NT2/D1 (cell line): ENCODE measurements at regions not wholly inside any gene's neighbourhood (a gene's known extent, or its start where the extent isn't known, plus 50 kb on each side); places are given as distances from the start of the nearest gene placed in this dataset.
"Not testable (repeated sequence)": the region's sequence is repeated elsewhere in the genome, so short reads cannot be mapped to it uniquely, and the experiment has no call there.

Experiments used
- DNase-seq: peaks from one replicate; pipeline ENCODE4 v3.0.0-alpha.2; 2011; ENCODE audit warnings: low read depth, low spot score
- H3K27me3 ChIP-seq: 2 replicates; pipeline ENCODE4 v1.6.0; 2011; ENCODE audit warnings: mild to moderate bottlenecking; ENCODE audit not compliant: insufficient read length, insufficient read depth
- H3K36me3 ChIP-seq: 2 replicates; pipeline ENCODE4 v1.6.1; 2011; ENCODE audit warnings: mild to moderate bottlenecking, low read length, mixed read lengths; ENCODE audit not compliant: insufficient read depth, insufficient read length
- H3K4me1 ChIP-seq: 2 replicates; pipeline ENCODE4 v1.5.1; 2011; ENCODE audit not compliant: insufficient read depth, insufficient read length
- H3K4me3 ChIP-seq: 2 replicates; pipeline ENCODE4 v1.5.1; 2011; ENCODE audit warnings: low read depth; ENCODE audit not compliant: insufficient read length
- H3K9ac ChIP-seq: 2 replicates; pipeline ENCODE4 v1.6.0; 2011; ENCODE audit warnings: low read depth; ENCODE audit not compliant: insufficient read length
- H3K9me3 ChIP-seq: 2 replicates; pipeline ENCODE4 v1.5.1; 2011; ENCODE audit warnings: mild to moderate bottlenecking, low read length; ENCODE audit not compliant: insufficient read depth
- SUZ12 ChIP-seq: IDR thresholded peaks from 2 replicates; pipeline ENCODE4 v1.6.1; 2011; ENCODE audit not compliant: insufficient read length, insufficient read depth; ENCODE audit errors: extremely low read depth
- YY1 ChIP-seq: IDR thresholded peaks from 2 replicates; pipeline ENCODE4 v1.6.1; 2011; ENCODE audit not compliant: insufficient read length, insufficient read depth
- ZNF274 ChIP-seq: IDR thresholded peaks from 2 replicates; pipeline ENCODE4 v1.6.1; 2011; ENCODE audit warnings: mild to moderate bottlenecking, low read depth, low read length

DNA sequence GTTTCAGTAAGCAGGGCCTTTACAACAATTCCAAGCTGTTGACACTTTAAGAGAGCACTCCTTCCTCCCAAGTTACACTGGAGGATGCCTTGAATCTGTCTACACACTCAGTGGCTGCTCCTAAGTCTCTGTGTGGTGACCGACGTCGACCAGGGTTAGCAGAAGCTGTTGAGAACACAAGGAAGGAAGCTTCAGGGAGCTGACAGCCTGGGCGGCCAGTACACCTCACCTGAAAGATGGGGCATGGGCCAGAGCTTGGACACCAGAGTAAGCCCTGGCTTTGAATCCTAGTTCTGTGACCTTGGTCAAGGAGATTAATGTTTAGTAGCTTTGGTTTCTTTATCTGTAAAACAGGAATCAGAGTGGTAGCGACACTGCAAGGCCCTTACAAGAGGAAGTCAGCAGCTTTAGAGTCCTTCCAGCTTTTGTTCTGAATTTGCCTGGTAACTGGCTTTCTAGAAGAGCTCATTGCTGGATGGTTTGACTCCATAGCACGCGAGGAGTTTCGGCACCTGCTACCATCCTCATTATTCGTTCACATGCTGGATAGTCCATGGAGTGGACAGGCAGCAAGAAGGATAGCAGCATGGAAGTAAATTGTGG is 214.2 kb downstream of the FGF9 start:
- no peaks in the 10 kb centered on the region for H3K27me3 ChIP-seq
- TF ChIP-seq ZNF274 (no peak), SUZ12 (no peak), YY1 (no peak)

DNA sequence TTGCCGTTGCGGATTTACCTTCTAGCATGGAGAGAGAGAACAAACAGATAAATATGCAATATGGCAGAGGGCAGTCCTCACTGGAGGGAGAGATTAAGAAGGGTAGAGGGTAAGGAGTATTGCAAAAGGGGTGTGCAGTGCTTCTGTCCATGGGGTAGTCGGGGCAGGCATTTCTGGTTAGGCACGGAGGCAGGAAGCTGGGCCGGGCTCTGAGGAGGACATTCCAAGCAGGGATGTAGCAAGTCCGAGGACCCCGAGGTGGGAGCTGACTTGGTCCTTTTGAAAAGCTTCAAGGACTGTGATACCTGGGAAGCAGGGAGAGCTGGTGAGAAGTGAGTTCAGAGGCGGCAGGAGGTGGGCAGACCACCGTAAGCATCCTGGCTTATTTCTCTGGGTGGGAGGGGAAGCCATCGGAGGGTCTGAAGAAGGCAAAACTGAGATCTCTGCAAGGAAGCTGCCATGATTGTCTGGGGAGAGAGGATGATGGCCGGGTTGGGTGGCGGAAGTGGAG is 214.9 kb downstream of the FGF9 start:
- H3K4me3 ChIP-seq = no peak overlapping the region
- H3K36me3 ChIP-seq = no peaks in the 10 kb centered on the region
- H3K4me1 ChIP-seq = no peaks in the 10 kb centered on the region
- TF ChIP-seq ZNF274 = no peak
- no peak for TF ChIP-seq SUZ12
- TF ChIP-seq YY1 = no peak
- no peak for DNase-seq
- no peak overlapping the region for H3K9ac ChIP-seq
- no peaks in the 10 kb centered on the region for H3K27me3 ChIP-seq
- 0 out of 2 replicates have a peak, but pooled peaks cover 6% of the 10 kb centered on the region for H3K9me3 ChIP-seq

More for the DNA sequence above, 214.2 kb downstream of the FGF9 start:
- Histone ChIP-seq H3K9ac (no peak overlapping the region), H3K4me3 (no peak overlapping the region), H3K36me3 (no peaks in the 10 kb centered on the region), H3K4me1 (no peaks in the 10 kb centered on the region), H3K9me3 (0 out of 2 replicates have a peak, but pooled peaks cover 2% of the 10 kb centered on the region)
- DNase-seq = no peak

DNA sequence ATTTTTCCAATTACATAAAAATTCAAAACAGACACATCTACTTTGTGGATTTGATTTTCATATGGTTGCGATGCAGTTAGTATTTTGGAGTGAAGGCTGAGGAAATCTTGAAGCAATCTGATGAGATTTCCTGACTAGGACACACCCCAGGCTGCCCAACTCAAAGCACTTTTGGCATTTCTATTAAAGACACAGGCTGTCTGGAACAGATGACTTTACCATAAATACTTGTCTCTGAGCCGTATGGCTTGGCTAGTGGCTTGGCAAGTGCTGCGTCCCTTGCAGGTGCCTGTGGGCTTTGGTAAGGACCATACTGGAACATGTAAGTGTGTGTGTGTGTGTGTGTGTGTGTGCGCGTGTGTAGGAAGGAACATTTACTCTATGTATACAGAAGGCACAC is 218.8 kb downstream of the FGF9 start:
- Histone ChIP-seq H3K9ac (no peak overlapping the region), H3K27me3 (no peaks in the 10 kb centered on the region), H3K9me3 (0 out of 2 replicates have a peak, but pooled peaks cover 6% of the 10 kb centered on the region), H3K36me3 (no peaks in the 10 kb centered on the region), H3K4me1 (no peaks in the 10 kb centered on the region), H3K4me3 (no peak overlapping the region)
- TF ChIP-seq YY1 = no peak
- TF ChIP-seq ZNF274 = no peak
- no peak for TF ChIP-seq SUZ12
- DNase-seq = no peak

DNA sequence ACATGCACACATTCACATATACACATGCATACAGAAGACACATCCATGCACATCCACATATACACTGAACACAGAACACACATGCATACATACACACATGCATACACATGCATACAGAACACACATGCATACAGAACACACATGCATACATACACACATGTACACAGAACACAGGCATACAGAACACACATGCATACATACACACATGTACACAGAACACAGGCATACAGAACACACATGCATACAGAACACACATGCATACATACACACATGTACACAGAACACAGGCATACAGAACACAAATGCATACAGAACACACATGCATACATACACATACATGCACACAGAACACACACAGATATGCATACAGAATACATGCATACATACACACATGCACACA is 219.3 kb downstream of the FGF9 start:
- DNase-seq, H3K4me3 ChIP-seq, H3K36me3 ChIP-seq, H3K27me3 ChIP-seq, H3K9ac ChIP-seq, H3K9me3 ChIP-seq, H3K4me1 ChIP-seq: not testable (repeated sequence)

DNA sequence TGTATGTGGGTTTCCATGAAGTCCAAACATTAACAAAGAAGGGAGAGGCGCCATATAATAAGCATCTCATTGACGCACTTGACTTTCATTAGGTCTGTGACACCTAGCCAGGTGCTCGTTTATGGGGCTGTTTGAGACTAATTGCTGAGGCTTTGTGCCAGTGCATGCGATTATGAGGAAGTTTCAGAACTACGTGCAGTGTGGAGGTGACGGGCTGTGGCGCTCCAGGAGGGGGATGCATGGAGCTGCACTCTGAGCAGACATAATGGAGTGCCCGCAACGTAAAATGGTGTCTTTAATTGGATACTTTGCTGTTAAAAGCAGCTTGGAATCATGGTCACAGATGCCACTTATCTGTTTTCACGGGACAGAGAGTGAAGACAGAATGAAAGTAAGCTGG is 223.2 kb downstream of the FGF9 start:
- 0 out of 2 replicates have a peak, but pooled peaks cover 6% of the 10 kb centered on the region for H3K9me3 ChIP-seq
- TF ChIP-seq ZNF274 (no peak), YY1 (no peak), SUZ12 (no peak)
- H3K4me3 ChIP-seq = no peak overlapping the region
- no peak overlapping the region for H3K9ac ChIP-seq
- no peaks in the 10 kb centered on the region for H3K4me1 ChIP-seq
- H3K27me3 ChIP-seq = no peaks in the 10 kb centered on the region
- H3K36me3 ChIP-seq = no peaks in the 10 kb centered on the region
- DNase-seq = no peak

DNA sequence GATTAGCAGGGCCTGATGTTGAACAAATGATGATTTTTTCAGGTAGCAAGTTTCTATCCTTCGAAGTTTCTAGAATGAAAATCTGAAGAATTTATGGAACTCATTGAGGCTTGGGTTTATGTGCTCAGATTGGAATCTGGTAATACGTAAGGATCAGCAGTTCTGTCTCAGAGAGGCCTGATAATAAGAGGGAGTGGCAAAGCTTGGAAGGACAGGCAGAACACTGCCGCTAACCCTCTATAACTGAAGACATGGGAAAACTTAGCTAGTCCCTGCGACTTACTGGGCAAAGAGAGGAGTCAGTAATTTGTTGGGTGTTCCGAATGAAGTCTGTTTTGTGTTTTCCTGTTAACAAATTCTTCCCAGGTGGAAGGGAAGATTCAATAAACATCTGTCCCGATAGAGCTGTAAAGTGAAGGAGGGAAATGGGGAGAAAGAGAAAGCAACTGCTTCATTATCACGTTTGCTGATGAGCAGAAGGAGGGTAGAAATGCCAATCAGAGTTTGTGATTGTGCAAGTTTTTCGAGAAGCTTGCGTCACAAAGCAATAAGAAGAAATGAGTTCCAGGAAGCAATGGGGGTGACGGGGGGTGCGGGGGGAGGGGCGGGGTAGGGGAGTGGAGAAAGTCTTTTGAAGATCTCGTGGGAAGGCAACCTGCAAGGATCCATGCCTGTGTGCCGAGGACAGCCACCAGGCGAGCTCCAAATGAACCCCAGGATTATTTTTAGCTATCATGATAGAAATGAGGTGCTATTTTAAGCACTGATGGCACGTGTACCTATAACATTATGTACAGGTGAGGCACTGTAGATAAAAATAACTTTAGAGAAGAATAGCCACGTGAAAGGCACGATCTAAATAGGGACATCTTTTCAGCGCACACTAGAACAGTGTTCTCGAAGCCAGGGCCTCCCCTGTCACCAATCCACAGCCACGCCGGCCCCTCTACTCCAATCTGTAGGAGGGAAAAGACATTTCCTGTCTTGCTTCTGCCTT is 224.1 kb downstream of the FGF9 start:
- Histone ChIP-seq H3K36me3 (no peaks in the 10 kb centered on the region), H3K27me3 (no peaks in the 10 kb centered on the region), H3K9me3 (0 out of 2 replicates have a peak, but pooled peaks cover 5% of the 10 kb centered on the region), H3K9ac (no peak overlapping the region), H3K4me3 (no peak overlapping the region), H3K4me1 (no peaks in the 10 kb centered on the region)
- TF ChIP-seq ZNF274 (no peak), YY1 (no peak), SUZ12 (no peak)
- no peak for DNase-seq

DNA sequence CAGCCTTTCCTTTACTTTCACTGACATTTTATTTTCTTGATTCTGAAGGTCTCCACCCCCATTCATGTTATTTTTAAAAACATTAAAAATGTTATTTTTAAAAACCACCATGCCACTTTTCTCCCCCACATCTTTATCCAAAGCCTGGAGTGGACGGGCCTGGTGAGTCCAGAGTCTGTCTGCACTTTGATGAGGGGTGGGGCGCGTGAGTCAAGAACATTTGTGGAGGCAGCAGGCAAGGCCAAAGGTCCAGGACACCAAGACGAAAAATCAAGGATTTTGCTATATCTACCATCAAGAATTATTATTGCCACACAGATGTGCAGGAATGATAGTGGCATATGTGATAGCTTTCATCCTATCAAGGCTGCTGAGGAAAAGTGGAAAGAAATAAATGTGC is 224.9 kb downstream of the FGF9 start:
- no peak for DNase-seq
- Histone ChIP-seq H3K4me3 (no peak overlapping the region), H3K4me1 (no peaks in the 10 kb centered on the region), H3K36me3 (no peaks in the 10 kb centered on the region), H3K9ac (no peak overlapping the region), H3K9me3 (no peaks in the 10 kb centered on the region), H3K27me3 (no peaks in the 10 kb centered on the region)
- no peak for TF ChIP-seq SUZ12
- TF ChIP-seq YY1 = no peak
- no peak for TF ChIP-seq ZNF274
